ENCODE measurements at regions not wholly inside any gene's neighbourhood (a gene's known extent, or its start where the extent isn't known, plus 50 kb on each side); places are given as distances from the start of the nearest gene placed in this dataset.

DNA sequence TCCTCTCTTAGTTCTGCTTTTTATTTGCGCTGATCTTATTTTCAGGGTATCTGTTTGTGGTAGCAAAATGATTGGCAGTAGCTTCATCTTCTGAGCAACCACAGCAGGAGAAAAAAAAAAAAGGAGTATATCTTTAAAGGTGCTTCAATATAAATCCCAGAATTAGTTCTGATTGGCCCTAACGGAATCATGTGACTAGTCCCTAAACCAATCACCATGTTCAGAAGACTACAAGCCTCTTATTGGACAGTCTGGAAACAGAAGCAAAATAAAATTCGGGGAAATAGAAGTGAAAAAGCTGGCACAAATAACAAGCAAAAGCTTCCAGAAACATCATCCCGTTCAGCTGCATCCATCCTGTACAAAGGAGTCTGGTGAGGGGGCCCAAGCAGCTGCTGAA is 49.9 kb upstream of the PTPRO start:
- H4K20me1 ChIP-seq (ENCODE audit: insufficient read depth, low read length), result no peaks in the 10 kb centered on the region
- no peak overlapping the region for H3K4me2 ChIP-seq (ENCODE audit: low read depth, low read length)
- no peaks in the 10 kb centered on the region for H3K4me1 ChIP-seq (ENCODE audit: insufficient read depth, low read length)
- H3K9me3 ChIP-seq (ENCODE audit: low read length), result no peaks in the 10 kb centered on the region
- in situ Hi-C loops (cut with HindIII; ENCODE audit: extremely low pct_ligation_motif_present, low pct_unique_long_range_greater_than_20kb) (loop anchor here (10.0 kb wide), 1 partner anchor 582 kb away; no protein-coding TSS in a partner anchor), intact Hi-C loops (cut with micrococcal nuclease; ENCODE audit: unreplicated experiment) (no loop called here)
- H3K79me2 ChIP-seq (ENCODE audit: insufficient read depth, low read length), result no peaks in the 10 kb centered on the region
- WGBS (ENCODE audit: low lambda C conversion rate), result 13% methylated on average over 4 of the region's 4 CpGs
- no peaks in the 10 kb centered on the region for H3K36me3 ChIP-seq (replicated peaks in 1 of 2; ENCODE audit: control insufficient read depth in 1 of 2, insufficient read depth in 2 of 2, low read length in 2 of 2)
- ATAC-seq (no peak), FAIRE-seq (no peak), DNase-seq (ENCODE audit: low spot score) (no peak)
- POLR2A ChIA-PET, result no interaction called here
- no peak overlapping the region for H2AFZ ChIP-seq (ENCODE audit: low read length)
- no peak overlapping the region for H3K4me3 ChIP-seq (replicated peaks in 1 of 3; ENCODE audit: insufficient read depth in 1 of 3, low read depth in 2 of 3, low read length in 3 of 3)
- BruUV-seq (replicated peaks), result no TSS peak
- no peaks in the 10 kb centered on the region; a peak in 1 of 5 replicates for H3K27me3 ChIP-seq (ENCODE audit: control insufficient read depth in 1 of 2, insufficient read depth in 2 of 2, low read length in 2 of 2)
- CTCF ChIA-PET (ENCODE audit: low intra/inter-chr PET ratio, low total read pairs), result no interaction called here
- H3K9ac ChIP-seq (ENCODE audit: insufficient read depth, low read depth, low read length), result no peak overlapping the region
- H3K27ac ChIP-seq (ENCODE audit: extremely low read length, insufficient read depth, low read length), result no peak overlapping the region
- TF ChIP-seq YY1 (IDR thresholded peaks at IDR 0.05; ENCODE audit: insufficient read depth, insufficient replicate concordance, low read depth, low read length) (no peak), SNRNP70 (IDR thresholded peaks at IDR 0.05; ENCODE audit: low read depth, low read length) (no peak), NFKB2 (CRISPR knock-in tag; IDR thresholded peaks at IDR 0.05; ENCODE audit: borderline replicate concordance) (no peak), ZNF251 (CRISPR knock-in tag; IDR thresholded peaks at IDR 0.05) (no peak), SP1 (IDR thresholded peaks at IDR 0.05) (no peak), SP1 (CRISPR knock-in tag; IDR thresholded peaks at IDR 0.05) (no peak), TMF1 (CRISPR knock-in tag; IDR thresholded peaks at IDR 0.05; ENCODE audit: low read depth) (no peak), GATAD2A (CRISPR knock-in tag; IDR thresholded peaks at IDR 0.05) (no peak)
- TF ChIP-seq, protein P1, sequence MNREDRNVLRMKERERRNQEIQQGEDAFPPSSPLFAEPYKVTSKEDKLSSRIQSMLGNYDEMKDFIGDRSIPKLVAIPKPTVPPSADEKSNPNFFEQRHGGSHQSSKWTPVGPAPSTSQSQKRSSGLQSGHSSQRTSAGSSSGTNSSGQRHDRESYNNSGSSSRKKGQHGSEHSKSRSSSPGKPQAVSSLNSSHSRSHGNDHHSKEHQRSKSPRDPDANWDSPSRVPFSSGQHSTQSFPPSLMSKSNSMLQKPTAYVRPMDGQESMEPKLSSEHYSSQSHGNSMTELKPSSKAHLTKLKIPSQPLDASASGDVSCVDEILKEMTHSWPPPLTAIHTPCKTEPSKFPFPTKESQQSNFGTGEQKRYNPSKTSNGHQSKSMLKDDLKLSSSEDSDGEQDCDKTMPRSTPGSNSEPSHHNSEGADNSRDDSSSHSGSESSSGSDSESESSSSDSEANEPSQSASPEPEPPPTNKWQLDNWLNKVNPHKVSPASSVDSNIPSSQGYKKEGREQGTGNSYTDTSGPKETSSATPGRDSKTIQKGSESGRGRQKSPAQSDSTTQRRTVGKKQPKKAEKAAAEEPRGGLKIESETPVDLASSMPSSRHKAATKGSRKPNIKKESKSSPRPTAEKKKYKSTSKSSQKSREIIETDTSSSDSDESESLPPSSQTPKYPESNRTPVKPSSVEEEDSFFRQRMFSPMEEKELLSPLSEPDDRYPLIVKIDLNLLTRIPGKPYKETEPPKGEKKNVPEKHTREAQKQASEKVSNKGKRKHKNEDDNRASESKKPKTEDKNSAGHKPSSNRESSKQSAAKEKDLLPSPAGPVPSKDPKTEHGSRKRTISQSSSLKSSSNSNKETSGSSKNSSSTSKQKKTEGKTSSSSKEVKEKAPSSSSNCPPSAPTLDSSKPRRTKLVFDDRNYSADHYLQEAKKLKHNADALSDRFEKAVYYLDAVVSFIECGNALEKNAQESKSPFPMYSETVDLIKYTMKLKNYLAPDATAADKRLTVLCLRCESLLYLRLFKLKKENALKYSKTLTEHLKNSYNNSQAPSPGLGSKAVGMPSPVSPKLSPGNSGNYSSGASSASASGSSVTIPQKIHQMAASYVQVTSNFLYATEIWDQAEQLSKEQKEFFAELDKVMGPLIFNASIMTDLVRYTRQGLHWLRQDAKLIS (CRISPR knock-in tag; IDR thresholded peaks at IDR 0.05), result no peak
- TF ChIP-seq, protein P2, sequence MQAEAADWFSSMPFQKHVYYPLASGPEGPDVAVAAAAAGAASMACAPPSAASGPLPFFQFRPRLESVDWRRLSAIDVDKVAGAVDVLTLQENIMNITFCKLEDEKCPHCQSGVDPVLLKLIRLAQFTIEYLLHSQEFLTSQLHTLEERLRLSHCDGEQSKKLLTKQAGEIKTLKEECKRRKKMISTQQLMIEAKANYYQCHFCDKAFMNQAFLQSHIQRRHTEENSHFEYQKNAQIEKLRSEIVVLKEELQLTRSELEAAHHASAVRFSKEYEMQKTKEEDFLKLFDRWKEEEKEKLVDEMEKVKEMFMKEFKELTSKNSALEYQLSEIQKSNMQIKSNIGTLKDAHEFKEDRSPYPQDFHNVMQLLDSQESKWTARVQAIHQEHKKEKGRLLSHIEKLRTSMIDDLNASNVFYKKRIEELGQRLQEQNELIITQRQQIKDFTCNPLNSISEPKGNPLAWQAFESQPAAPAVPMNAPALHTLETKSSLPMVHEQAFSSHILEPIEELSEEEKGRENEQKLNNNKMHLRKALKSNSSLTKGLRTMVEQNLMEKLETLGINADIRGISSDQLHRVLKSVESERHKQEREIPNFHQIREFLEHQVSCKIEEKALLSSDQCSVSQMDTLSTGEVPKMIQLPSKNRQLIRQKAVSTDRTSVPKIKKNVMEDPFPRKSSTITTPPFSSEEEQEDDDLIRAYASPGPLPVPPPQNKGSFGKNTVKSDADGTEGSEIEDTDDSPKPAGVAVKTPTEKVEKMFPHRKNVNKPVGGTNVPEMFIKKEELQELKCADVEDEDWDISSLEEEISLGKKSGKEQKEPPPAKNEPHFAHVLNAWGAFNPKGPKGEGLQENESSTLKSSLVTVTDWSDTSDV (CRISPR knock-in tag; IDR thresholded peaks at IDR 0.05), result no peak
- TF ChIP-seq, protein P3, sequence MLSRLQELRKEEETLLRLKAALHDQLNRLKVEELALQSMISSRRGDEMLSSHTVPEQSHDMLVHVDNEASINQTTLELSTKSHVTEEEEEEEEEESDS (CRISPR knock-in tag; IDR thresholded peaks at IDR 0.05; ENCODE audit: borderline replicate concordance), result no peak

All from HepG2 (cell line).